ENCODE measurements at regions not wholly inside any gene's neighbourhood (a gene's known extent, or its start where the extent isn't known, plus 50 kb on each side); places are given as distances from the start of the nearest gene placed in this dataset.

- DNase-seq: no peak
- no peak for ATAC-seq
- Histone ChIP-seq H3K9me3 (no peaks in the 10 kb centered on the region), H3K4me1 (peaks cover 0 to 18% (median 0%) of the 10 kb centered on the region in 12 donors), H3K27ac (no peak overlapping the region), H3K27me3 (no peaks in the 10 kb centered on the region), H3K36me3 (no peaks in the 10 kb centered on the region), H3K4me3 (no peak overlapping the region)
- TF ChIP-seq POLR2A (IDR thresholded peaks at IDR 0.05): no peak
- TF ChIP-seq CTCF (IDR thresholded peaks at IDR 0.05): no peak
- 83 to 94% (median 89%) methylated on average over 3 of the region's 3 CpGs for WGBS, 4 donors
- intact Hi-C loops (cut with DNase I): no loop called here
These were observed 100.4 kb upstream of the ETV6 start for GRCh38 chr12:11549119-11549518.

- peak in 2 of 4 donors; percentile 37 to 49 for ATAC-seq
- intact Hi-C loops (cut with DNase I): loop anchor here in 1 of 10 donors (1.0 kb wide), 1 partner anchor 479 kb away; no protein-coding TSS in a partner anchor
- no peak overlapping the region for H3K4me3 ChIP-seq
These were observed 95.5 kb upstream of the ETV6 start for GRCh38 chr12:11553871-11554533.

GRCh38 chr12:11555195-11555594 lies 94.3 kb upstream of the ETV6 start:
- H3K4me3 ChIP-seq: no peak overlapping the region
- ATAC-seq (no peak), DNase-seq (no peak)
- TF ChIP-seq POLR2A (IDR thresholded peaks at IDR 0.05) (no peak), CTCF (IDR thresholded peaks at IDR 0.05) (no peak)
- peaks cover 0 to 9% (median 0%) of the 10 kb centered on the region in 12 donors for H3K4me1 ChIP-seq
- peaks cover 0 to 3% (median 0%) of the 10 kb centered on the region in 9 donors for H3K27me3 ChIP-seq
- WGBS, 4 donors: 86 to 91% (median 90%) methylated on average over 7 of the region's 7 CpGs
- intact Hi-C loops (cut with DNase I): no loop called here
- peak overlapping the region in 1 of 12 donors; percentile 73 for H3K27ac ChIP-seq
- H3K36me3 ChIP-seq: no peaks in the 10 kb centered on the region
- H3K9me3 ChIP-seq: no peaks in the 10 kb centered on the region

More at GRCh38 chr12:11553871-11554533, 95.5 kb upstream of the ETV6 start:
- Histone ChIP-seq H3K27ac (no peak overlapping the region), H3K27me3 (peaks cover 0 to 3% (median 0%) of the 10 kb centered on the region in 9 donors), H3K36me3 (no peaks in the 10 kb centered on the region), H3K4me1 (peaks cover 0 to 9% (median 0%) of the 10 kb centered on the region in 12 donors), H3K9me3 (no peaks in the 10 kb centered on the region)
- 16 to 18% (median 17%) methylated on average over 9 of the region's 9 CpGs for WGBS, 4 donors
- peak; percentile 25 to 67 (median 50) for TF ChIP-seq CTCF (IDR thresholded peaks at IDR 0.05)
- TF ChIP-seq POLR2A (IDR thresholded peaks at IDR 0.05): no peak
- peak in 1 of 5 donors; percentile 19 for DNase-seq

GRCh38 chr12:11555743-11556625 lies 93.5 kb upstream of the ETV6 start:
- Histone ChIP-seq H3K9me3 (no peaks in the 10 kb centered on the region), H3K27me3 (peaks cover 0 to 3% (median 0%) of the 10 kb centered on the region in 9 donors), H3K4me3 (peak overlapping the region in 7 of 12 donors; percentile 7 to 40 (median 27)), H3K4me1 (peaks cover 0 to 9% (median 0%) of the 10 kb centered on the region in 12 donors), H3K36me3 (no peaks in the 10 kb centered on the region), H3K27ac (peak overlapping the region in 1 of 12 donors; percentile 73)
- intact Hi-C loops (cut with DNase I): no loop called here
- peak in 3 of 4 donors; percentile 33 to 69 (median 42) for ATAC-seq
- 50 to 63% (median 55%) methylated on average over 11 of the region's 11 CpGs for WGBS, 4 donors
- no peak for DNase-seq
- no peak for TF ChIP-seq CTCF (IDR thresholded peaks at IDR 0.05)
- no peak for TF ChIP-seq POLR2A (IDR thresholded peaks at IDR 0.05)
